Astrocyte (in vitro differentiated cells and primary cell): ENCODE measurements at regions not wholly inside any gene's neighbourhood (a gene's known extent, or its start where the extent isn't known, plus 50 kb on each side); places are given as distances from the start of the nearest gene placed in this dataset.

ENCODE experiments used
- EZH2 ChIP-seq: IDR thresholded peaks from 2 replicates; pipeline ENCODE4 v1.6.1; 2012; ENCODE audit warnings: mild to moderate bottlenecking, low read length, inconsistent platforms; ENCODE audit not compliant: insufficient read depth
- TF ChIP-seq, protein P1 (sequence below): IDR thresholded peaks from 2 replicates; pipeline ENCODE4 v1.5.1; 2011; ENCODE audit warnings: low read depth, mild to moderate bottlenecking, inconsistent platforms, low read length, moderate library complexity; ENCODE audit not compliant: insufficient read depth

DNA sequence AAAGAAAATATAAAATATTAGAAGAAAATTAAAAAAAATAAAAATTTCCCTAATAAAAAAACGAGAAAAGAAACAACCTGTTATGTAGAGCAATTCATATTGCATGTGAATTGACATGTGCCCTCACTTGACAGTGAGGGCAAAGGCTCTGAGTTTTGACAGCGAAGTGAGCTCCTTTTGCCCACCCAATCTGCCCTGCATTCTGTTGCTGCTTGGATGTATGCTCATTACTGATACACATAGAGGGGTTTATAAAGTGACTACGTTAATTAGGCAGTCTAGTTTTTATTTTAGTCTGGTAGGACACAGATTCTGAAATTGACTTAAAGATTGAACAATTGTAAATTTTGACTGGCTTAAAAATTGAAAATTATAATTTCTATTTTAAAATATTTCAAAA, 949.4 kb downstream of the TLE4 start:
- TF ChIP-seq, protein P1, sequence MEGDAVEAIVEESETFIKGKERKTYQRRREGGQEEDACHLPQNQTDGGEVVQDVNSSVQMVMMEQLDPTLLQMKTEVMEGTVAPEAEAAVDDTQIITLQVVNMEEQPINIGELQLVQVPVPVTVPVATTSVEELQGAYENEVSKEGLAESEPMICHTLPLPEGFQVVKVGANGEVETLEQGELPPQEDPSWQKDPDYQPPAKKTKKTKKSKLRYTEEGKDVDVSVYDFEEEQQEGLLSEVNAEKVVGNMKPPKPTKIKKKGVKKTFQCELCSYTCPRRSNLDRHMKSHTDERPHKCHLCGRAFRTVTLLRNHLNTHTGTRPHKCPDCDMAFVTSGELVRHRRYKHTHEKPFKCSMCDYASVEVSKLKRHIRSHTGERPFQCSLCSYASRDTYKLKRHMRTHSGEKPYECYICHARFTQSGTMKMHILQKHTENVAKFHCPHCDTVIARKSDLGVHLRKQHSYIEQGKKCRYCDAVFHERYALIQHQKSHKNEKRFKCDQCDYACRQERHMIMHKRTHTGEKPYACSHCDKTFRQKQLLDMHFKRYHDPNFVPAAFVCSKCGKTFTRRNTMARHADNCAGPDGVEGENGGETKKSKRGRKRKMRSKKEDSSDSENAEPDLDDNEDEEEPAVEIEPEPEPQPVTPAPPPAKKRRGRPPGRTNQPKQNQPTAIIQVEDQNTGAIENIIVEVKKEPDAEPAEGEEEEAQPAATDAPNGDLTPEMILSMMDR, result no peak
- TF ChIP-seq EZH2, result no peak
